Parathyroid adenoma (tissue), 2 donors: ENCODE measurements at regions not wholly inside any gene's neighbourhood (a gene's known extent, or its start where the extent isn't known, plus 50 kb on each side); places are given as distances from the start of the nearest gene placed in this dataset.

ENCODE experiments used
- H2AFZ ChIP-seq: fragments of 300-600 bp; sonication (generic); one replicate; pipeline ENCODE4 v1.7.0; 2017; ENCODE audit warnings: antibody characterized with exemption, mild to moderate bottlenecking
- H3K27ac ChIP-seq: fragments of 300-600 bp; sonication (generic); one replicate; pipeline ENCODE4 v1.7.0; 2017
- H3K27me3 ChIP-seq: fragments of 300-600 bp; sonication (generic); one replicate; pipeline ENCODE4 v1.7.0; 2017; ENCODE audit warnings: low read length; ENCODE audit not compliant: control insufficient read depth, insufficient read depth
- H3K36me3 ChIP-seq: fragments of 300-600 bp; sonication (generic); one replicate; pipeline ENCODE4 v1.7.0; 2017; ENCODE audit warnings: low read length; ENCODE audit not compliant: control insufficient read depth, insufficient read depth
- H3K4me1 ChIP-seq: fragments of 300-600 bp; sonication (generic); one replicate; pipeline ENCODE4 v1.7.0; 2017; ENCODE audit warnings: control low read depth
- H3K4me2 ChIP-seq: fragments of 300-600 bp; sonication (generic); one replicate; pipeline ENCODE4 v1.7.0; 2017; ENCODE audit warnings: low read length
- H3K4me3 ChIP-seq: fragments of 300-600 bp; sonication (generic); one replicate; pipeline ENCODE4 v1.7.0; 2017; ENCODE audit warnings: low read depth, low read length
- H3K79me2 ChIP-seq: fragments of 300-600 bp; sonication (generic); one replicate; pipeline ENCODE4 v1.7.0; 2017; ENCODE audit warnings: control low read depth
- H3K9ac ChIP-seq: fragments of 300-600 bp; sonication (generic); one replicate; pipeline ENCODE4 v1.7.0; 2017; ENCODE audit warnings: mild to moderate bottlenecking
- H3K9me3 ChIP-seq: fragments of 300-600 bp; sonication (generic); one replicate; pipeline ENCODE4 v1.7.0; 2017; ENCODE audit warnings: low read length; ENCODE audit not compliant: control insufficient read depth
- CTCF ChIP-seq: fragments of 300-600 bp; sonication (generic); IDR thresholded peaks from one replicate; pipeline ENCODE4 v1.7.0; 2017; ENCODE audit warnings: antibody characterized with exemption, mild to moderate bottlenecking
- donor health status: primary hyperparathyroidism.

DNA sequence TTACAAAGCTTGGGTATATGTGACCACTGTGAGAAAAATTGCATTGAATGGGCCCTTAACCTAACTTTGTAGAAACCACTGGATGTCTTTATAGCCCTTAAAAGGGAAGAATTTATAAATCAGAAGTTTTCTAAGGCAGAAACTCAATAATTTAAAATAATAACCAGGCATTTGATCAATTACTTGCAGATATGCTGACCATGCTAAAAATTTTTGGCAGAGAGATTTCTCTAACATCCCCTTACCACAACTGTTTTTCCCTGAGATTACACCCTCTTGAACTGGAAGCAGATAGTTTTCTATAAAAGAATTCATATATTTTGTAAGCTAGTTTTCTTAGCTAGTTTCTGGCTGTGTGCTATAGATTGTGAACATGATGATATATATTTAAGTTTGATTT, 428.3 kb downstream of the KIF4B start:
- H3K9ac ChIP-seq = no peak overlapping the region
- no peaks in the 10 kb centered on the region for H3K36me3 ChIP-seq
- H3K27ac ChIP-seq = no peak overlapping the region
- H3K9me3 ChIP-seq = no peaks in the 10 kb centered on the region
- no peaks in the 10 kb centered on the region for H3K27me3 ChIP-seq
- no peaks in the 10 kb centered on the region for H3K4me1 ChIP-seq
- H2AFZ ChIP-seq = no peak overlapping the region
- no peak for TF ChIP-seq CTCF
- no peak overlapping the region for H3K4me3 ChIP-seq
- no peak overlapping the region for H3K4me2 ChIP-seq
- H3K79me2 ChIP-seq = no peaks in the 10 kb centered on the region

- Histone ChIP-seq H3K27me3 (no peaks in the 10 kb centered on the region), H3K4me2 (no peak overlapping the region), H3K4me3 (no peak overlapping the region), H3K36me3 (no peaks in the 10 kb centered on the region), H2AFZ (no peak overlapping the region), H3K4me1 (no peaks in the 10 kb centered on the region), H3K79me2 (no peaks in the 10 kb centered on the region), H3K9ac (no peak overlapping the region), H3K27ac (no peak overlapping the region), H3K9me3 (no peaks in the 10 kb centered on the region)
- TF ChIP-seq CTCF = no peak
Measured at GRCh38 chr5:155451106-155451505, 437.6 kb downstream of the KIF4B start.

DNA sequence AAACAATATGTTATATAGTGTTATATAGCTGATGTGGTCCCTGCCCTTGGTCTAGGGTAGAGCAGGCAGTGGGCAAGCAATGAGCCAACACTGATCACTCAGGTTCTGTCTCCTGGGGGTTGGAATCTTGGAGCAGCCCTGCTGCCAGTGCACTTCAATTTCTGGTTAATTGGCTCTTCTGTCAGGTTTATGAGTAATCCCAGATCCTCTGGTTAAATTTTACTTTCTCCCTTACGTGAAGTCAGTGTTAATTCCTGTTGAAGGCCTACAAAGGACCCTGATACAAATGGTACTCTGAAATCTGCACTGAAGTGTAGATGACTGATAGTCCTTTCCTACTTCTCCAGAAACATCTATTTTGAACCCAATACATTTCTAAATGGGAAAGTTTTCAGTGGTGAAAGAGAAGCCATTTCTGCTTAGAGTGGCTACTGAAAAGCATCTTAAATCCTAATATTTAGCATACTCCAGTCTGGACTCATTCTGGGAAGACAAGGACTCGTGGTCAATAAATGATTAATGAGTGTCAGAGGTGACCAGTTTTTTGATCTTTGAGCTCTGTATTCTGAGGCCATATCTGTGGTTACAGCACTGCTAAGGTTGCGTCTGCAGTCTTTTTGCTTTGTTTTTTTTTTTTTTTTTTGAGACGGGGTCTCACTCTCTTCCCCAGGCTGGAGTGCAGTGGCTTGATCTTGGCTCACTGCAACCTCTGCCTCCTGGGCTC, 442.4 kb downstream of the KIF4B start:
- H3K36me3 ChIP-seq = no peaks in the 10 kb centered on the region
- no peaks in the 10 kb centered on the region for H3K4me1 ChIP-seq
- H3K9ac ChIP-seq = no peak overlapping the region
- H3K4me2 ChIP-seq = no peak overlapping the region
- H2AFZ ChIP-seq = no peak overlapping the region
- H3K79me2 ChIP-seq = no peaks in the 10 kb centered on the region
- H3K4me3 ChIP-seq = no peak overlapping the region
- H3K27ac ChIP-seq = no peak overlapping the region
- no peaks in the 10 kb centered on the region for H3K27me3 ChIP-seq
- no peak for TF ChIP-seq CTCF
- no peaks in the 10 kb centered on the region for H3K9me3 ChIP-seq

DNA sequence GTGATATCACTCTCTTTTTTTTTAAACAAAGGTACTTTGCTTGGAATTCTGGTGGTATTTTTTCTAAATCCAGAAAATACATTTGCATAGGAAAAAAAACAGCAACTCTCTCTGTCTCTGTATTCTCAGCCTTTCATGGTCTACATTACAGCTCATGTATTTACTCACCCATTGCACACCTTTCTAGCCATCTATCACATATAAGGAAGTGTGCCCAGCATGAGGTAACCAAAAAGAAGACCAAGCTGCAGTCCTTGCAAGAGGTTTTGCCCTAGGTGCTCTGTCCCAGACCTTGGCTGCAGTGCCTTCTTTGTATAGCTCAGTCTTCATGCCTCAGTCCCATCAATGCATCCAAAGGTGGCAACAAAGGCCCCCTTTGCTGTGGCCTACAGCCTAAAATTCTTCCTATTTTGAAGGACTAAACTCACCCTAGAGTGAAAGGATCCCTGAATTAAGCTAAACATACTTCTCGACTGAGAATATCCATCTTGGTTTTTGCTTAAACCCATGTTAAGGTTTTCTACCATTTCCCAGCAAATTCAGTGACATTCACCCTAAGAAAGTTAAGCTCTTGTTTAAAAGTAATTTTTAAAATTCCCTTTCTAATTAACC, 446.4 kb downstream of the KIF4B start:
- no peak for TF ChIP-seq CTCF
- no peaks in the 10 kb centered on the region for H3K9me3 ChIP-seq

DNA sequence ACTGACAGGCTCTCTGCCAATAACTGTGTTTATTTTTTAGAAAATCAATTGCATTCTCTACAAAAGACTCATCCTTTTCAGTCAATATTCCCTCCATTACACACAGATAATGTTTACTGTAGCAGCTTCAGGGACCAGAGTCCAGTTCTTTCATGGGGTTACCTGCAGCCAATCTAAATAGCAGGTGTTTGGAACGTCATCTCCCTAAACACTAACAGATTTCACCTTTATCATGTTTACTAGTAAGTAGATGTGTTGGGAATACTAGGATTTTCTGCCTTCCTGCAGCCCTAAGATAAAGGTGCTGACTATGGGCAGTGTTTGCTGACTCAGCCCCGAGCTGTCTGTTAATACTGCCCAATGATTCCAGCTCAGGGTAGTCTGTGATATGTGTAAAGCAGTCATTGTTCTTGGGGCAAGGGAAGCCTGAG, 447.0 kb downstream of the KIF4B start:
- H3K9ac ChIP-seq = no peak overlapping the region
- no peak overlapping the region for H3K4me3 ChIP-seq
- no peak for TF ChIP-seq CTCF
- no peaks in the 10 kb centered on the region for H3K36me3 ChIP-seq
- no peak overlapping the region for H3K27ac ChIP-seq
- no peaks in the 10 kb centered on the region for H3K27me3 ChIP-seq
- no peak overlapping the region for H2AFZ ChIP-seq
- H3K4me1 ChIP-seq = no peaks in the 10 kb centered on the region
- no peak overlapping the region for H3K4me2 ChIP-seq
- no peaks in the 10 kb centered on the region for H3K79me2 ChIP-seq
- no peaks in the 10 kb centered on the region for H3K9me3 ChIP-seq

More for the DNA sequence above, 446.4 kb downstream of the KIF4B start:
- Histone ChIP-seq H3K4me3 (no peak overlapping the region), H3K9ac (no peak overlapping the region), H3K27ac (no peak overlapping the region), H3K79me2 (no peaks in the 10 kb centered on the region), H3K27me3 (no peaks in the 10 kb centered on the region), H3K4me1 (no peaks in the 10 kb centered on the region), H3K36me3 (no peaks in the 10 kb centered on the region), H2AFZ (no peak overlapping the region), H3K4me2 (no peak overlapping the region)
